ENCODE measurements at regions not wholly inside any gene's neighbourhood (a gene's known extent, or its start where the extent isn't known, plus 50 kb on each side); places are given as distances from the start of the nearest gene placed in this dataset.

GRCh38 chr4:130703211-130703935 is 1607.4 kb downstream of the C4orf33 start:
- TF ChIP-seq ZFX (IDR thresholded peaks at IDR 0.05; ENCODE audit: borderline replicate concordance) (no peak), CTCF (IDR thresholded peaks at IDR 0.05) (no peak)
- H3K27ac ChIP-seq, result no peak overlapping the region

GRCh38 chr4:130705023-130705422 is 1609.1 kb downstream of the C4orf33 start:
- no peak for TF ChIP-seq CTCF (IDR thresholded peaks at IDR 0.05)
- TF ChIP-seq ZFX (IDR thresholded peaks at IDR 0.05; ENCODE audit: borderline replicate concordance), result no peak
- H3K27ac ChIP-seq, result no peak overlapping the region

- no peak overlapping the region for H3K27ac ChIP-seq
- TF ChIP-seq CTCF (IDR thresholded peaks at IDR 0.05) (no peak), ZFX (IDR thresholded peaks at IDR 0.05; ENCODE audit: borderline replicate concordance) (no peak)
Measured at GRCh38 chr4:130712038-130712437, 1616.1 kb downstream of the C4orf33 start.

GRCh38 chr4:130714006-130714405 is 1618.1 kb downstream of the C4orf33 start:
- no peak overlapping the region for H3K27ac ChIP-seq
- TF ChIP-seq ZFX (IDR thresholded peaks at IDR 0.05; ENCODE audit: borderline replicate concordance), result no peak
- TF ChIP-seq CTCF (IDR thresholded peaks at IDR 0.05), result no peak

GRCh38 chr4:130722361-130722760 is 1626.4 kb downstream of the C4orf33 start:
- TF ChIP-seq CTCF (IDR thresholded peaks at IDR 0.05) (no peak), ZFX (IDR thresholded peaks at IDR 0.05; ENCODE audit: borderline replicate concordance) (no peak)
- H3K27ac ChIP-seq, result no peak overlapping the region

GRCh38 chr4:130736436-130737185 is 1640.7 kb downstream of the C4orf33 start:
- TF ChIP-seq CTCF (IDR thresholded peaks at IDR 0.05) (no peak), ZFX (IDR thresholded peaks at IDR 0.05; ENCODE audit: borderline replicate concordance) (no peak)
- H3K27ac ChIP-seq, result no peak overlapping the region

GRCh38 chr4:130738233-130738632 is 1642.3 kb downstream of the C4orf33 start:
- H3K27ac ChIP-seq, result no peak overlapping the region
- no peak for TF ChIP-seq ZFX (IDR thresholded peaks at IDR 0.05; ENCODE audit: borderline replicate concordance)
- TF ChIP-seq CTCF (IDR thresholded peaks at IDR 0.05), result no peak
